ENCODE measurements at regions not wholly inside any gene's neighbourhood (a gene's known extent, or its start where the extent isn't known, plus 50 kb on each side); places are given as distances from the start of the nearest gene placed in this dataset.
A peak's percentile ranks its signal among the peaks of the same experiment; 100 is the strongest.

- H3K4me3 Mint-ChIP-seq, result no peak overlapping the region
- ATAC-seq (replicated peaks in 1 of 4), result no peak
- H3K36me3 Mint-ChIP-seq, result no peaks in the 10 kb centered on the region
- Histone ChIP-seq H3K27ac (ENCODE audit: low read length) (peak overlapping the region; percentile 59), H3K27me3 (replicated peaks in 1 of 2; ENCODE audit: control insufficient read depth in 2 of 2, extremely low read depth in 1 of 2, insufficient read depth in 2 of 2, low read length in 1 of 2) (no peaks in the 10 kb centered on the region), H3K4me3 (ENCODE audit: control insufficient read depth in 1 of 2, extremely low read depth in 1 of 2, low read length in 1 of 2) (no peak overlapping the region), H3K9me3 (no peaks in the 10 kb centered on the region), H3K36me3 (ENCODE audit: control insufficient read depth in 2 of 2, extremely low read depth in 1 of 2, insufficient read depth in 1 of 2, low read length in 1 of 2) (no peaks in the 10 kb centered on the region), H3K4me1 (ENCODE audit: control insufficient read depth in 1 of 2, extremely low read depth in 1 of 2, insufficient read depth in 2 of 2, low read length in 2 of 2) (peaks cover 50 to 55% of the 10 kb centered on the region in 2 experiments)
- DNase-seq, result no peak
- peaks cover 1 to 3% of the 10 kb centered on the region in 2 donors for H3K27me3 Mint-ChIP-seq
- ChIA-PET CTCF (no interaction called here), POLR2A (no interaction called here)
- no peak overlapping the region for H3K27ac Mint-ChIP-seq
- no peaks in the 10 kb centered on the region for H3K9me3 Mint-ChIP-seq
- H3K4me1 Mint-ChIP-seq, result peaks cover 55 to 70% (median 61%) of the 10 kb centered on the region in 3 donors
- WGBS (ENCODE audit: insufficient coverage), result 80% methylated on average over 1 of the region's 1 CpG
Observed at GRCh38 chr6:105645156-105645555, 242.3 kb upstream of the PREP start.

- H3K4me1 Mint-ChIP-seq, result peaks cover 53 to 66% (median 56%) of the 10 kb centered on the region in 3 donors
- no peak overlapping the region for H3K4me3 Mint-ChIP-seq
- no peak for DNase-seq
- H3K4me3 ChIP-seq (ENCODE audit: control insufficient read depth in 1 of 2, extremely low read depth in 1 of 2, low read length in 1 of 2), result no peak overlapping the region
- POLR2A ChIA-PET, result no interaction called here
- peaks cover 1 to 3% of the 10 kb centered on the region in 2 donors for H3K27me3 Mint-ChIP-seq
- peaks cover 46 to 50% of the 10 kb centered on the region in 2 experiments for H3K4me1 ChIP-seq (ENCODE audit: control insufficient read depth in 1 of 2, extremely low read depth in 1 of 2, insufficient read depth in 2 of 2, low read length in 2 of 2)
- H3K36me3 Mint-ChIP-seq, result no peaks in the 10 kb centered on the region
- peak overlapping the region; percentile 13 to 84 for H3K27ac Mint-ChIP-seq
- no peaks in the 10 kb centered on the region for H3K9me3 ChIP-seq
- H3K27ac ChIP-seq (ENCODE audit: low read length), result peak overlapping the region; percentile 59
- no CpG with 5 or more reads among the region's 3 CpGs for WGBS (ENCODE audit: insufficient coverage)
- CTCF ChIA-PET, result interaction anchor here (0.8 to 1.0 kb wide), 2 partner anchors 16 to 578 kb away, joined by 3 read pairs; no protein-coding TSS in a partner anchor
- H3K9me3 Mint-ChIP-seq, result no peaks in the 10 kb centered on the region
- H3K36me3 ChIP-seq (ENCODE audit: control insufficient read depth in 2 of 2, extremely low read depth in 1 of 2, insufficient read depth in 1 of 2, low read length in 1 of 2), result no peaks in the 10 kb centered on the region
- H3K27me3 ChIP-seq (replicated peaks in 1 of 2; ENCODE audit: control insufficient read depth in 2 of 2, extremely low read depth in 1 of 2, insufficient read depth in 2 of 2, low read length in 1 of 2), result no peaks in the 10 kb centered on the region
- no peak for ATAC-seq (replicated peaks in 1 of 4)
Observed at GRCh38 chr6:105644691-105645090, 241.8 kb upstream of the PREP start.

- Mint-ChIP-seq H3K4me3 (no peak overlapping the region), H3K9me3 (no peaks in the 10 kb centered on the region), H3K27me3 (peaks cover 1 to 3% of the 10 kb centered on the region in 2 donors), H3K27ac (peak overlapping the region in 1 of 2 donors; percentile 84), H3K36me3 (no peaks in the 10 kb centered on the region), H3K4me1 (peaks cover 47 to 60% (median 50%) of the 10 kb centered on the region in 3 donors)
- DNase-seq, result peak in 3 of 35 experiments; percentile 7 to 23 (median 7)
- Histone ChIP-seq H3K4me3 (ENCODE audit: control insufficient read depth in 1 of 2, extremely low read depth in 1 of 2, low read length in 1 of 2) (no peak overlapping the region), H3K9me3 (no peaks in the 10 kb centered on the region), H3K27ac (ENCODE audit: low read length) (peak overlapping the region; percentile 68), H3K36me3 (ENCODE audit: control insufficient read depth in 2 of 2, extremely low read depth in 1 of 2, insufficient read depth in 1 of 2, low read length in 1 of 2) (no peaks in the 10 kb centered on the region), H3K27me3 (replicated peaks in 1 of 2; ENCODE audit: control insufficient read depth in 2 of 2, extremely low read depth in 1 of 2, insufficient read depth in 2 of 2, low read length in 1 of 2) (no peaks in the 10 kb centered on the region), H3K4me1 (ENCODE audit: control insufficient read depth in 1 of 2, extremely low read depth in 1 of 2, insufficient read depth in 2 of 2, low read length in 2 of 2) (peaks cover 40 to 44% of the 10 kb centered on the region in 2 experiments)
- ChIA-PET POLR2A (interaction anchor here in 1 of 2 donors (0.7 kb wide), 1 partner anchor 1050 kb away, joined by 4 read pairs; no protein-coding TSS in a partner anchor), CTCF (interaction anchor here (0.8 to 1.0 kb wide), 2 partner anchors 17 to 579 kb away, joined by 3 read pairs; no protein-coding TSS in a partner anchor)
- no peak for ATAC-seq (replicated peaks in 1 of 4)
- no CpG with 5 or more reads among the region's 2 CpGs for WGBS (ENCODE audit: insufficient coverage)
Observed at GRCh38 chr6:105644073-105644489, 241.2 kb upstream of the PREP start.

GRCh38 chr6:105642708-105643107 is 239.8 kb upstream of the PREP start:
- Mint-ChIP-seq H3K4me3 (no peak overlapping the region), H3K27me3 (peaks cover under 1% of the 10 kb centered on the region in 2 donors), H3K36me3 (no peaks in the 10 kb centered on the region), H3K27ac (peak overlapping the region in 1 of 2 donors; percentile 53), H3K9me3 (no peaks in the 10 kb centered on the region), H3K4me1 (peaks cover 33 to 46% (median 36%) of the 10 kb centered on the region in 3 donors)
- Histone ChIP-seq H3K36me3 (ENCODE audit: control insufficient read depth in 2 of 2, extremely low read depth in 1 of 2, insufficient read depth in 1 of 2, low read length in 1 of 2) (no peaks in the 10 kb centered on the region), H3K4me1 (ENCODE audit: control insufficient read depth in 1 of 2, extremely low read depth in 1 of 2, insufficient read depth in 2 of 2, low read length in 2 of 2) (peaks cover 28 to 34% of the 10 kb centered on the region in 2 experiments), H3K4me3 (ENCODE audit: control insufficient read depth in 1 of 2, extremely low read depth in 1 of 2, low read length in 1 of 2) (no peak overlapping the region), H3K27me3 (replicated peaks in 1 of 2; ENCODE audit: control insufficient read depth in 2 of 2, extremely low read depth in 1 of 2, insufficient read depth in 2 of 2, low read length in 1 of 2) (no peaks in the 10 kb centered on the region), H3K27ac (ENCODE audit: low read length) (no peak overlapping the region), H3K9me3 (no peaks in the 10 kb centered on the region)
- CTCF ChIA-PET, result no interaction called here
- POLR2A ChIA-PET, result no interaction called here
- no peak for DNase-seq
- ATAC-seq (replicated peaks in 1 of 4), result no peak
- 100% methylated on average over 2 of the region's 4 CpGs for WGBS (ENCODE audit: insufficient coverage)

- no peak for ATAC-seq (replicated peaks in 1 of 4)
- H3K27ac Mint-ChIP-seq, result no peak overlapping the region
- CTCF ChIA-PET, result interaction anchor here in 1 of 2 donors (0.6 kb wide), 1 partner anchor 8 kb away, joined by 4 read pairs; no protein-coding TSS in a partner anchor
Observed at GRCh38 chr6:105641504-105641903, 238.6 kb upstream of the PREP start.

GRCh38 chr6:105639124-105639523 is 236.2 kb upstream of the PREP start:
- CTCF ChIA-PET, result no interaction called here
- no peak overlapping the region for H3K4me3 Mint-ChIP-seq
- Histone ChIP-seq H3K36me3 (ENCODE audit: control insufficient read depth in 2 of 2, extremely low read depth in 1 of 2, insufficient read depth in 1 of 2, low read length in 1 of 2) (no peaks in the 10 kb centered on the region), H3K4me1 (ENCODE audit: control insufficient read depth in 1 of 2, extremely low read depth in 1 of 2, insufficient read depth in 2 of 2, low read length in 2 of 2) (peaks cover 6 to 11% of the 10 kb centered on the region in 2 experiments), H3K4me3 (ENCODE audit: control insufficient read depth in 1 of 2, extremely low read depth in 1 of 2, low read length in 1 of 2) (no peak overlapping the region), H3K9me3 (no peaks in the 10 kb centered on the region), H3K27me3 (replicated peaks in 1 of 2; ENCODE audit: control insufficient read depth in 2 of 2, extremely low read depth in 1 of 2, insufficient read depth in 2 of 2, low read length in 1 of 2) (no peaks in the 10 kb centered on the region), H3K27ac (ENCODE audit: low read length) (no peak overlapping the region)
- no CpG with 5 or more reads among the region's 2 CpGs for WGBS (ENCODE audit: insufficient coverage)
- peaks cover 7 to 21% (median 13%) of the 10 kb centered on the region in 3 donors for H3K4me1 Mint-ChIP-seq
- no peaks in the 10 kb centered on the region for H3K36me3 Mint-ChIP-seq
- H3K9me3 Mint-ChIP-seq, result no peaks in the 10 kb centered on the region
- H3K27ac Mint-ChIP-seq, result no peak overlapping the region
- ATAC-seq (replicated peaks in 1 of 4) (no peak), DNase-seq (no peak)
- POLR2A ChIA-PET, result no interaction called here
- H3K27me3 Mint-ChIP-seq, result peaks cover 0 to 4% of the 10 kb centered on the region in 2 donors

More at GRCh38 chr6:105641504-105641903, 238.6 kb upstream of the PREP start:
- POLR2A ChIA-PET, result interaction anchor here in 1 of 2 donors (0.6 kb wide), 1 partner anchor 920 kb away, joined by 4 read pairs; no protein-coding TSS in a partner anchor
- no peak overlapping the region for H3K27ac ChIP-seq (ENCODE audit: low read length)
- Mint-ChIP-seq H3K4me3 (no peak overlapping the region), H3K36me3 (no peaks in the 10 kb centered on the region), H3K4me1 (peaks cover 25 to 38% (median 29%) of the 10 kb centered on the region in 3 donors), H3K9me3 (no peaks in the 10 kb centered on the region), H3K27me3 (no peaks in the 10 kb centered on the region)
- no peaks in the 10 kb centered on the region for H3K9me3 ChIP-seq
- no peak for DNase-seq
- no CpG with 5 or more reads among the region's 1 CpG for WGBS (ENCODE audit: insufficient coverage)
- H3K36me3 ChIP-seq (ENCODE audit: control insufficient read depth in 2 of 2, extremely low read depth in 1 of 2, insufficient read depth in 1 of 2, low read length in 1 of 2), result no peaks in the 10 kb centered on the region
- H3K27me3 ChIP-seq (replicated peaks in 1 of 2; ENCODE audit: control insufficient read depth in 2 of 2, extremely low read depth in 1 of 2, insufficient read depth in 2 of 2, low read length in 1 of 2), result no peaks in the 10 kb centered on the region
- H3K4me1 ChIP-seq (ENCODE audit: control insufficient read depth in 1 of 2, extremely low read depth in 1 of 2, insufficient read depth in 2 of 2, low read length in 2 of 2), result peaks cover 18 to 24% of the 10 kb centered on the region in 2 experiments
- no peak overlapping the region for H3K4me3 ChIP-seq (ENCODE audit: control insufficient read depth in 1 of 2, extremely low read depth in 1 of 2, low read length in 1 of 2)
